PC-9 (cell line): ENCODE measurements at regions not wholly inside any gene's neighbourhood (a gene's known extent, or its start where the extent isn't known, plus 50 kb on each side); places are given as distances from the start of the nearest gene placed in this dataset.

ENCODE experiments used
- BruUV-seq: library from RNA; stranded (reverse); fragments of 400-500 nt; replicated peaks from 2 replicates; lab custom pipeline; 2021; lab: Mats Ljungman, UMichigan
- CTCF ChIA-PET: fragments of 300-600 bp; sonication (Branson Sonifier 250); formaldehyde crosslinking; loops from one replicate; lab custom pipeline; 2022; ENCODE audit warnings: antibody characterized with exemption; lab: Charles Lee
- POLR2A ChIA-PET: fragments of 300-600 bp; sonication (Branson Sonifier 250); formaldehyde crosslinking; loops from one replicate; lab custom pipeline; 2022; ENCODE audit warnings: antibody characterized with exemption; ENCODE audit not compliant: unreplicated experiment; lab: Charles Lee
- DNase-seq, 2 experiments: peaks; one replicate each; pipeline versions ENCODE4 v3.0.0 to v3.0.0-alpha.2; 2015 to 2022; ENCODE audit warnings: mixed read lengths in 1 of 2
- H2AFZ ChIP-seq: fragments of 200-600 bp; sonication (generic); 2 replicates; pipeline ENCODE4 v1.8.1; 2017; ENCODE audit warnings: antibody characterized with exemption
- H3F3A ChIP-seq: fragments of 200-600 bp; sonication (generic); 2 replicates; pipeline ENCODE4 v1.8.1; 2017; ENCODE audit warnings: antibody characterized with exemption, mild to moderate bottlenecking, low read depth; ENCODE audit not compliant: insufficient read depth
- H3K27ac ChIP-seq: fragments of 200-600 bp; sonication (generic); 2 replicates; pipeline ENCODE4 v1.6.1; 2016; ENCODE audit warnings: mixed run types
- H3K27me3 ChIP-seq: fragments of 200-600 bp; sonication (generic); 2 replicates; pipeline ENCODE4 v1.6.1; 2016; ENCODE audit warnings: low read depth, mixed run types; ENCODE audit not compliant: insufficient read depth
- H3K36me3 ChIP-seq: fragments of 200-600 bp; sonication (generic); 2 replicates; pipeline ENCODE4 v1.6.1; 2016; ENCODE audit warnings: low read depth, mixed run types
- H3K4me1 ChIP-seq: fragments of 200-600 bp; sonication (generic); replicated peaks from 2 replicates; pipeline ENCODE4 v1.6.1; 2016; ENCODE audit warnings: mixed run types; ENCODE audit not compliant: insufficient read depth
- H3K4me2 ChIP-seq: fragments of 200-600 bp; sonication (generic); 2 replicates; pipeline ENCODE4 v1.6.1; 2017; ENCODE audit warnings: mixed run types
- H3K4me3 ChIP-seq: fragments of 200-600 bp; sonication (generic); 2 replicates; pipeline ENCODE4 v1.6.1; 2016; ENCODE audit warnings: mixed run types
- H3K79me2 ChIP-seq: fragments of 200-600 bp; sonication (generic); 2 replicates; pipeline ENCODE4 v1.6.1; 2017; ENCODE audit warnings: low read depth, mixed run types
- H3K9me2 ChIP-seq: fragments of 200-600 bp; sonication (generic); 2 replicates; pipeline ENCODE4 v1.8.1; 2017; ENCODE audit warnings: mild to moderate bottlenecking; ENCODE audit not compliant: insufficient read depth
- H3K9me3 ChIP-seq: fragments of 200-600 bp; sonication (generic); 2 replicates; pipeline ENCODE4 v1.8.1; 2016; ENCODE audit warnings: low read depth; ENCODE audit not compliant: insufficient read depth
- H4K20me1 ChIP-seq: fragments of 200-600 bp; sonication (generic); 2 replicates; pipeline ENCODE4 v1.8.1; 2017; ENCODE audit not compliant: insufficient read depth
- EZH2 ChIP-seq: fragments of 200-600 bp; sonication (generic); IDR thresholded peaks from 2 replicates; pipeline ENCODE4 v1.8.0; 2017; ENCODE audit warnings: antibody characterized with exemption, low read depth
- intact Hi-C: fragments of 100-400 bp; cut with micrococcal nuclease; formaldehyde crosslinking; loops from one replicate; pipeline ENCODE4 v1.10.0; 2022; ENCODE audit not compliant: unreplicated experiment
- TF ChIP-seq, protein P1 (sequence below): fragments of 200-600 bp; sonication (generic); conservative IDR thresholded peaks from 2 replicates; pipeline ENCODE4 v1.6.1; 2017; ENCODE audit warnings: mixed run types, antibody characterized with exemption, mild to moderate bottlenecking, moderate library complexity

GRCh38 chr3:194223951-194224350 is 88.0 kb downstream of the HES1 start:
- no peaks in the 10 kb centered on the region for H3K9me2 ChIP-seq
- no peak overlapping the region for H3K27ac ChIP-seq
- H4K20me1 ChIP-seq = no peaks in the 10 kb centered on the region
- CTCF ChIA-PET = no interaction called here
- no peaks in the 10 kb centered on the region for H3K27me3 ChIP-seq
- peaks cover 6% of the 10 kb centered on the region for H3K4me1 ChIP-seq
- no peak overlapping the region for H3K4me2 ChIP-seq
- no peak overlapping the region for H3K4me3 ChIP-seq
- POLR2A ChIA-PET = interaction anchor here (0.5 to 0.9 kb wide), 2 partner anchors 75 to 960 kb away, joined by 3 to 6 read pairs; no protein-coding TSS in a partner anchor
- intact Hi-C loops = no loop called here
- H3F3A ChIP-seq = no peaks in the 10 kb centered on the region
- H3K79me2 ChIP-seq = no peaks in the 10 kb centered on the region
- no TSS peak for BruUV-seq
- no peaks in the 10 kb centered on the region for H3K36me3 ChIP-seq
- no peaks in the 10 kb centered on the region for H3K9me3 ChIP-seq
- TF ChIP-seq EZH2 = no peak
- TF ChIP-seq, protein P1, sequence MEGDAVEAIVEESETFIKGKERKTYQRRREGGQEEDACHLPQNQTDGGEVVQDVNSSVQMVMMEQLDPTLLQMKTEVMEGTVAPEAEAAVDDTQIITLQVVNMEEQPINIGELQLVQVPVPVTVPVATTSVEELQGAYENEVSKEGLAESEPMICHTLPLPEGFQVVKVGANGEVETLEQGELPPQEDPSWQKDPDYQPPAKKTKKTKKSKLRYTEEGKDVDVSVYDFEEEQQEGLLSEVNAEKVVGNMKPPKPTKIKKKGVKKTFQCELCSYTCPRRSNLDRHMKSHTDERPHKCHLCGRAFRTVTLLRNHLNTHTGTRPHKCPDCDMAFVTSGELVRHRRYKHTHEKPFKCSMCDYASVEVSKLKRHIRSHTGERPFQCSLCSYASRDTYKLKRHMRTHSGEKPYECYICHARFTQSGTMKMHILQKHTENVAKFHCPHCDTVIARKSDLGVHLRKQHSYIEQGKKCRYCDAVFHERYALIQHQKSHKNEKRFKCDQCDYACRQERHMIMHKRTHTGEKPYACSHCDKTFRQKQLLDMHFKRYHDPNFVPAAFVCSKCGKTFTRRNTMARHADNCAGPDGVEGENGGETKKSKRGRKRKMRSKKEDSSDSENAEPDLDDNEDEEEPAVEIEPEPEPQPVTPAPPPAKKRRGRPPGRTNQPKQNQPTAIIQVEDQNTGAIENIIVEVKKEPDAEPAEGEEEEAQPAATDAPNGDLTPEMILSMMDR = no peak
- no peak overlapping the region for H2AFZ ChIP-seq
- no peak for DNase-seq

- CTCF ChIA-PET = no interaction called here
- Histone ChIP-seq H3K4me1 (peaks cover 6% of the 10 kb centered on the region), H4K20me1 (no peaks in the 10 kb centered on the region), H3K4me3 (no peak overlapping the region), H3K36me3 (no peaks in the 10 kb centered on the region), H3K4me2 (no peak overlapping the region), H3K27me3 (no peaks in the 10 kb centered on the region), H3K79me2 (no peaks in the 10 kb centered on the region), H3K9me2 (no peaks in the 10 kb centered on the region), H3F3A (no peaks in the 10 kb centered on the region), H3K9me3 (no peaks in the 10 kb centered on the region), H2AFZ (no peak overlapping the region), H3K27ac (no peak overlapping the region)
- TF ChIP-seq, protein P1 = no peak
- TF ChIP-seq EZH2 = no peak
- POLR2A ChIA-PET = no interaction called here
- intact Hi-C loops = no loop called here
- no peak for DNase-seq
- no TSS peak for BruUV-seq
Measured at GRCh38 chr3:194224471-194225417, 88.8 kb downstream of the HES1 start.

DNA sequence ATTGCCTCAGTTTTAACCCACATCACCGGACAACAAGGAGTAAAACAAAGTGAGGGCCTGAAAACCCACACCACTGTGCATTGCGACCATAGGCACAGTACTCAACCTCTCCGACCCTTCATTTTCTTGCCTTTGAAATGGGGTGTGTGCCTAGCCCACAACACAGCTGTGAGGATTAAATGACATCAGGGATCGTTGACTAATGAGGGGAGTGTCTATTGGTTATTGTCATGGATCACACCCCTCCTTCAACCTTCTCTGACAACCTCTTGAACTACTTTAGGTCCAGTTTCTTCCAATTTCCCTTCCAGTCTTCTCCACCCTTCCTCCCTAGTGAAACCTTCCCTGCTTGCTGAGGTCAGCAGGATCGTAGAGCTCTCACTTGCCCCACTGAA is 89.5 kb downstream of the HES1 start:
- Histone ChIP-seq H2AFZ (no peak overlapping the region), H4K20me1 (no peaks in the 10 kb centered on the region), H3K27ac (no peak overlapping the region), H3K4me3 (no peak overlapping the region), H3F3A (no peaks in the 10 kb centered on the region), H3K9me2 (no peaks in the 10 kb centered on the region), H3K79me2 (no peaks in the 10 kb centered on the region), H3K36me3 (no peaks in the 10 kb centered on the region), H3K4me1 (peaks cover 6% of the 10 kb centered on the region), H3K9me3 (no peaks in the 10 kb centered on the region), H3K27me3 (no peaks in the 10 kb centered on the region), H3K4me2 (no peak overlapping the region)
- DNase-seq = no peak
- intact Hi-C loops = no loop called here
- POLR2A ChIA-PET = no interaction called here
- TF ChIP-seq, protein P1 = no peak
- no peak for TF ChIP-seq EZH2
- no TSS peak for BruUV-seq
- CTCF ChIA-PET = no interaction called here
